Mesothelial cell of epicardium (in vitro differentiated cells): ENCODE measurements at regions not wholly inside any gene's neighbourhood (a gene's known extent, or its start where the extent isn't known, plus 50 kb on each side); places are given as distances from the start of the nearest gene placed in this dataset.
"Not testable (repeated sequence)": the region's sequence is repeated elsewhere in the genome, so short reads cannot be mapped to it uniquely, and the experiment has no call there.

Experiments
- DNase-seq, 2 experiments: peaks; one replicate each; pipeline ENCODE4 v3.0.0; 2021; ENCODE audit warnings: low spot score in 2 of 2; ENCODE audit not compliant: unreplicated experiment in 2 of 2
- H3K27ac Mint-ChIP-seq: 2 replicates; pipeline ENCODE4 v1.8.0; 2021; ENCODE audit warnings: mixed read lengths
- H3K27me3 Mint-ChIP-seq: 2 replicates; pipeline ENCODE4 v1.8.0; 2021; ENCODE audit warnings: low read depth, mixed read lengths
- H3K36me3 Mint-ChIP-seq: 2 replicates; pipeline ENCODE4 v1.8.0; 2021; ENCODE audit warnings: mixed read lengths
- H3K4me1 Mint-ChIP-seq: 2 replicates; pipeline ENCODE4 v1.8.0; 2021; ENCODE audit warnings: mixed read lengths
- H3K4me3 Mint-ChIP-seq: 2 replicates; pipeline ENCODE4 v1.8.0; 2021; ENCODE audit warnings: mild to moderate bottlenecking, moderate library complexity, mixed read lengths
- H3K9me3 Mint-ChIP-seq: 2 replicates; pipeline ENCODE4 v1.8.0; 2021; ENCODE audit warnings: mixed read lengths

DNA sequence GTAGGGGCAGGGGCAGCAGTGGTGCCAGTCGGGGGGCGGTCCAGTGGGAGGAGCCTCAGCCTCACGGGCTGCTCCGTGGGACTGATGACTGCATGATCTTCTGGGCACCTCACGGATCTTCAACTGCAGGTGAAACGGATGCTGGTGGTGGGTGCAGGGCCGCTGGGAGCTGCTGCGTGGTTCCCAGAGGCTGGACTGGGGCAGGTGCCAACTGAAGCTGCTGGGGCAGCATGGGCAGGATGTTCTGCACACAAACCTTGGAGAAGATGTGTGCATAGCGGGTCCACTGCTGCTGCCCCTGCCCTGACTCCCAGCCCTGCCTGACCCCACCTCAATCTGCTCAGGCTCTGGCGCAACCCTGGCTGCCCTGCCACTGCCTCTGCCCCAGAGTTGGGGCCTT lies 104.2 kb upstream of the TP53BP2 start:
- not testable (repeated sequence) for H3K27ac Mint-ChIP-seq, H3K4me3 Mint-ChIP-seq, H3K27me3 Mint-ChIP-seq, H3K9me3 Mint-ChIP-seq, H3K4me1 Mint-ChIP-seq, DNase-seq, H3K36me3 Mint-ChIP-seq

DNA sequence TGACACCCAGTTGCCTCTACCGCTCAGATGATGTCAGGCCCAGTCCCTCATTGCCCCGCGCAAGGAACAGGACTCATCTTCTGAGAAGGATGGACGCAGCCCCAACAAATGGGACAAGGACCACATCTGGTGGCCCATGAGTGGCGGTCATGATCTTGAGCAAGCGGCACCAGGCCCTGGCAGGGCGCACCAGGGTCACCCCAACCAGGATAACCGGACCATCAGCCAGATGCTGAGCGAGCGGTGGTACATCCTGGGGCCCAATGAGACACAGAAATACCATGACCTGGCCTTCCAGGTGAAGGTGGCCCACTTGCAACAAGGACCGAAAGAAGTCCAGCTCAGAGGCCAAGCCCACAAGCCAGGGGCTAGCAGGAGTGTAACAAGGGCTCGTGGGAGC lies 102.3 kb upstream of the TP53BP2 start:
- not testable (repeated sequence) for H3K27ac Mint-ChIP-seq, H3K4me3 Mint-ChIP-seq, H3K4me1 Mint-ChIP-seq, H3K9me3 Mint-ChIP-seq, DNase-seq, H3K27me3 Mint-ChIP-seq, H3K36me3 Mint-ChIP-seq

- H3K36me3 Mint-ChIP-seq, H3K4me3 Mint-ChIP-seq, H3K9me3 Mint-ChIP-seq, DNase-seq, H3K27ac Mint-ChIP-seq, H3K27me3 Mint-ChIP-seq, H3K4me1 Mint-ChIP-seq: not testable (repeated sequence)
These were observed 90.8 kb upstream of the TP53BP2 start for GRCh38 chr1:223936592-223936991.

GRCh38 chr1:223931476-223931875 lies 85.7 kb upstream of the TP53BP2 start:
- not testable (repeated sequence) for H3K9me3 Mint-ChIP-seq, H3K4me1 Mint-ChIP-seq, H3K4me3 Mint-ChIP-seq, H3K27me3 Mint-ChIP-seq, DNase-seq, H3K36me3 Mint-ChIP-seq, H3K27ac Mint-ChIP-seq

GRCh38 chr1:223920805-223921204 lies 75.1 kb upstream of the TP53BP2 start:
- not testable (repeated sequence) for DNase-seq, H3K27ac Mint-ChIP-seq, H3K36me3 Mint-ChIP-seq, H3K4me3 Mint-ChIP-seq, H3K4me1 Mint-ChIP-seq, H3K27me3 Mint-ChIP-seq, H3K9me3 Mint-ChIP-seq

- H3K36me3 Mint-ChIP-seq, H3K4me1 Mint-ChIP-seq, H3K27ac Mint-ChIP-seq, DNase-seq, H3K9me3 Mint-ChIP-seq, H3K27me3 Mint-ChIP-seq, H3K4me3 Mint-ChIP-seq: not testable (repeated sequence)
These were observed 69.7 kb upstream of the TP53BP2 start for GRCh38 chr1:223915476-223915875.

DNA sequence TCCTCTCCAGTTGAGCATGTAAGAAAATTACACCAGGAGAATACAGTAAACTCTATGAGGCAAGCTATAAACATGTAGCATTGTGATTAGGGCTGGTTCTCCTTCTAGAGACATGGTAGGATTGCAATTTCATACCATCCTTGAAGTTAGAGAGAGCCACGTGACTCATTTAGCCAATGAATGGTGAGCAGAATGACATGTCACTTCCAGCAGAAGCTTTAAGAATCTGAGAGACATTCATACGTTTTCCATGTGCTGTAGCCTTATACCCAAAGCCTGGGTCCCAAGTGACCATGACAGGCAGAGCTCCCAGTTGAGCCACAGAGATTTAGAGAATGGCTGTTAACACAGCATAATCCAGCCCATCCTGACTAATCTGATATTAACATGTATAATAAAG lies 68.0 kb upstream of the TP53BP2 start:
- not testable (repeated sequence) for H3K27me3 Mint-ChIP-seq, H3K4me3 Mint-ChIP-seq, H3K36me3 Mint-ChIP-seq, H3K4me1 Mint-ChIP-seq, DNase-seq, H3K27ac Mint-ChIP-seq, H3K9me3 Mint-ChIP-seq

DNA sequence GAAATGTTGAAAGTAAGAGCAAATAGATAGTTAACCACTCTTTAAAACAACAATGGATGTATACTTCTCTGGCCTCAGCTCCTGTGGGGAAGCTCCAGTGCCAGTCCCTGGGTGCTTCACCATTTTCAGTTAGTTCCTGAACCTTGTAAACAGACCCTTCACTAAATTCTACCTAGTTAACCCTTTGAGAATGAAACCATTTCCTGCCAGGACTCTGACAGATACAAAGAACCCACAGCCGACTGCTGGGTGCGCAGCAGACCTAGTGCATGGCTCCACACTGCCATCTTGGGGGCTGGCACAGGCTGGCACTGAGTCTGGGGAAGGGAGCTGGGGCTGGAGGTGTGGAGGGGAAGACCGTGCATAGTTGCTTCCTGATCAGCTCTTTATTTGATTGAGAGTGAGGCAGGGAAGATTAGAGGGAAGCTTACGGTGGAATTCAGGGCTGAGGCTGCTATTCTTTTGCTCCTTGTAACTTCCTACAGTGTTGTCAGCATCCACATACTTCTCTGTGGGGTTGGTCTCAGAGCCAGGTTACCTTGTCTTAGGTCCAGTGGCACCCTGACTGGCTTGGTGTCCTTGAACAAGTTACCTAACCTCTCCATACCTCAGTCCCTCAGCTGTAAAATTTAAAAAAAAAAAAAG lies 62.3 kb upstream of the TP53BP2 start:
- H3K27ac Mint-ChIP-seq, H3K36me3 Mint-ChIP-seq, H3K4me1 Mint-ChIP-seq, H3K9me3 Mint-ChIP-seq, DNase-seq, H3K27me3 Mint-ChIP-seq, H3K4me3 Mint-ChIP-seq: not testable (repeated sequence)

- H3K27me3 Mint-ChIP-seq, H3K27ac Mint-ChIP-seq, DNase-seq, H3K36me3 Mint-ChIP-seq, H3K4me1 Mint-ChIP-seq, H3K9me3 Mint-ChIP-seq, H3K4me3 Mint-ChIP-seq: not testable (repeated sequence)
These were observed 57.5 kb upstream of the TP53BP2 start for GRCh38 chr1:223903221-223903620.

DNA sequence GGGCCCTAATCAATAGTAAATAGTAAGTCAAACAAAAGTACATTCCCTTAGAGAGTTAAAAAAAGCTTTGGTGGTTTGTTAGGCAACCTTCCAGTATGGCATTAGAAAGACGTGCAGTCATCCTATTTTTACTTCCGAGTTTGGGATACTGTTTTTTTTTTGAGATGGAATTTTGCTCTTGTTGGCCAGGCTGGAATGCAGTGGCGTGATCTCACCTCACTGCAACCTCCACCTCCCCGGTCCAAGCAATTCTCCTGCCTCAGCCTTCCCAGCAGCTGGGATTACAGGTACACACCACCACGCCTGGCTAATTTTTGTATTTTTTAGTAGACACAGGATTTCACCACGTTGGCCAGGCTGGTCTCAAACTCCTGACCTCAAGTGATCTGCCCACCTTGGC lies 54.0 kb upstream of the TP53BP2 start:
- not testable (repeated sequence) for DNase-seq, H3K36me3 Mint-ChIP-seq, H3K27ac Mint-ChIP-seq, H3K4me3 Mint-ChIP-seq, H3K4me1 Mint-ChIP-seq, H3K9me3 Mint-ChIP-seq, H3K27me3 Mint-ChIP-seq

- not testable (repeated sequence) for H3K4me3 Mint-ChIP-seq, H3K4me1 Mint-ChIP-seq, H3K27ac Mint-ChIP-seq, H3K9me3 Mint-ChIP-seq, DNase-seq, H3K36me3 Mint-ChIP-seq, H3K27me3 Mint-ChIP-seq
These were observed 51.4 kb upstream of the TP53BP2 start for GRCh38 chr1:223897097-223897496.

- H3K27me3 Mint-ChIP-seq, H3K36me3 Mint-ChIP-seq, H3K4me1 Mint-ChIP-seq, H3K27ac Mint-ChIP-seq, DNase-seq, H3K9me3 Mint-ChIP-seq, H3K4me3 Mint-ChIP-seq: not testable (repeated sequence)
These were observed 50.2 kb upstream of the TP53BP2 start for GRCh38 chr1:223895950-223896349.
